BLaER1 treated with 17β-estradiol and CSF1 and Interleukin-3, amounts not matched to agents 10 nM and 100 nM (cell line): ENCODE measurements at regions not wholly inside any gene's neighbourhood (a gene's known extent, or its start where the extent isn't known, plus 50 kb on each side); places are given as distances from the start of the nearest gene placed in this dataset.
"Not testable (repeated sequence)": the region's sequence is repeated elsewhere in the genome, so short reads cannot be mapped to it uniquely, and the experiment has no call there.

Experiments used
- H3K27ac ChIP-seq, 11 experiments: shearing (Covaris generic); formaldehyde crosslinking; 2 replicates each; pipeline ENCODE4 v1.8.1; 2022
- H3K27me3 ChIP-seq, 11 experiments: shearing (Covaris generic); formaldehyde crosslinking; 2 replicates each; pipeline ENCODE4 v1.8.1; 2022
- H3K36me3 ChIP-seq, 11 experiments: shearing (Covaris generic); formaldehyde crosslinking; 2 replicates each; pipeline ENCODE4 v1.8.1; 2022
- H3K4me1 ChIP-seq, 10 experiments: shearing (Covaris generic); formaldehyde crosslinking; 2 replicates each; pipeline ENCODE4 v1.8.1; 2022
- H3K4me2 ChIP-seq, 11 experiments: shearing (Covaris generic); formaldehyde crosslinking; 2 replicates each; pipeline ENCODE4 v1.8.1; 2022
- H3K4me3 ChIP-seq, 10 experiments: shearing (Covaris generic); formaldehyde crosslinking; 2 replicates each; pipeline ENCODE4 v1.8.1; 2022
- H3K9ac ChIP-seq, 11 experiments: shearing (Covaris generic); formaldehyde crosslinking; 2 replicates each; pipeline ENCODE4 v1.8.1; 2022
- H3K9me3 ChIP-seq, 11 experiments: shearing (Covaris generic); formaldehyde crosslinking; replicated peaks in 1 of 11; 2 replicates each; pipeline ENCODE4 v1.8.1; 2022
- H4K20me1 ChIP-seq, 11 experiments: shearing (Covaris generic); formaldehyde crosslinking; 2 replicates each; pipeline ENCODE4 v1.8.1; 2022
- Cebpa-rat ChIP-seq, 11 experiments: shearing (Covaris generic); IDR thresholded peaks; 2 replicates each; pipeline ENCODE4 v1.8.1; 2022

GRCh38 chr13:24563087-24563486 lies 50.5 kb upstream of the PARP4 start:
- no peaks in the 10 kb centered on the region for H4K20me1 ChIP-seq
- H3K36me3 ChIP-seq = no peaks in the 10 kb centered on the region
- no peak for TF ChIP-seq Cebpa-rat (IDR thresholded peaks at IDR 0.05)
- H3K4me3 ChIP-seq = no peak overlapping the region
- H3K27ac ChIP-seq = no peak overlapping the region
- H3K27me3 ChIP-seq = no peaks in the 10 kb centered on the region
- peaks cover 0 to 13% (median 5%) of the 10 kb centered on the region in 10 experiments; a peak in 9 of 20 replicates for H3K4me1 ChIP-seq
- no peak overlapping the region for H3K9ac ChIP-seq
- peaks cover 0 to 15% (median 6%) of the 10 kb centered on the region in 11 experiments; a peak in 11 of 22 replicates for H3K9me3 ChIP-seq
- no peak overlapping the region for H3K4me2 ChIP-seq

GRCh38 chr13:24563971-24564370 lies 51.4 kb upstream of the PARP4 start:
- not testable (repeated sequence) for H4K20me1 ChIP-seq, H3K4me2 ChIP-seq, H3K9ac ChIP-seq, H3K36me3 ChIP-seq, H3K27ac ChIP-seq, H3K4me3 ChIP-seq, H3K27me3 ChIP-seq
- Histone ChIP-seq H3K4me1 (peaks cover 0 to 13% (median 5%) of the 10 kb centered on the region in 10 experiments; a peak in 9 of 20 replicates), H3K9me3 (peaks cover 0 to 15% (median 6%) of the 10 kb centered on the region in 11 experiments; a peak in 11 of 22 replicates)

GRCh38 chr13:24564881-24565280 lies 52.3 kb upstream of the PARP4 start:
- TF ChIP-seq Cebpa-rat (IDR thresholded peaks at IDR 0.05) = no peak
- H3K4me3 ChIP-seq = no peak overlapping the region
- H3K4me2 ChIP-seq = peak overlapping the region in 7 of 11 experiments; percentile 6 to 53 (median 25); a peak in 8 of 22 replicates

GRCh38 chr13:24567593-24567992 lies 55.0 kb upstream of the PARP4 start:
- not testable (repeated sequence) for H3K27me3 ChIP-seq, H3K4me2 ChIP-seq, H3K27ac ChIP-seq, H3K4me3 ChIP-seq, H4K20me1 ChIP-seq, H3K36me3 ChIP-seq, H3K9ac ChIP-seq, H3K9me3 ChIP-seq
- H3K4me1 ChIP-seq = peaks cover 0 to 13% (median 5%) of the 10 kb centered on the region in 10 experiments; a peak in 9 of 20 replicates

More at GRCh38 chr13:24564881-24565280, 52.3 kb upstream of the PARP4 start:
- H3K36me3 ChIP-seq = no peaks in the 10 kb centered on the region
- peaks cover 0 to 13% (median 5%) of the 10 kb centered on the region in 10 experiments; a peak in 9 of 20 replicates for H3K4me1 ChIP-seq
- no peaks in the 10 kb centered on the region for H4K20me1 ChIP-seq
- peaks cover 0 to 12% (median 6%) of the 10 kb centered on the region in 11 experiments; a peak in 11 of 22 replicates for H3K9me3 ChIP-seq
- no peaks in the 10 kb centered on the region for H3K27me3 ChIP-seq
- H3K27ac ChIP-seq = no peak overlapping the region
- no peak overlapping the region for H3K9ac ChIP-seq

GRCh38 chr13:24574847-24575246 lies 62.3 kb upstream of the PARP4 start:
- H3K4me1 ChIP-seq = peaks cover 0 to 10% (median 0%) of the 10 kb centered on the region in 10 experiments; a peak in 4 of 20 replicates
- H3K4me2 ChIP-seq = peak overlapping the region in 3 of 11 experiments; percentile 2 to 70 (median 18); a peak in 5 of 22 replicates
- H3K27ac ChIP-seq = no peak overlapping the region
- TF ChIP-seq Cebpa-rat (IDR thresholded peaks at IDR 0.05) = no peak
- H3K27me3 ChIP-seq = no peaks in the 10 kb centered on the region
- H4K20me1 ChIP-seq = no peaks in the 10 kb centered on the region
- H3K9ac ChIP-seq = no peak overlapping the region
- no peak overlapping the region for H3K4me3 ChIP-seq
- H3K9me3 ChIP-seq = peaks cover 20 to 37% (median 32%) of the 10 kb centered on the region in 11 experiments; a peak in 21 of 22 replicates
- H3K36me3 ChIP-seq = no peaks in the 10 kb centered on the region

- not testable (repeated sequence) for H3K4me3 ChIP-seq, H3K4me1 ChIP-seq, H3K36me3 ChIP-seq, H3K9ac ChIP-seq, H4K20me1 ChIP-seq, H3K4me2 ChIP-seq, H3K27ac ChIP-seq, H3K27me3 ChIP-seq
- peaks cover 20 to 35% (median 29%) of the 10 kb centered on the region in 11 experiments; a peak in 21 of 22 replicates for H3K9me3 ChIP-seq
These were observed 67.7 kb upstream of the PARP4 start for GRCh38 chr13:24580315-24580714.

- not testable (repeated sequence) for H3K9ac ChIP-seq, H3K4me3 ChIP-seq, H3K27me3 ChIP-seq, H3K4me2 ChIP-seq, H4K20me1 ChIP-seq, H3K4me1 ChIP-seq, H3K36me3 ChIP-seq, H3K27ac ChIP-seq
- H3K9me3 ChIP-seq = peaks cover 9 to 23% (median 16%) of the 10 kb centered on the region in 11 experiments; a peak in 19 of 22 replicates
These were observed 69.0 kb upstream of the PARP4 start for GRCh38 chr13:24581578-24581977.

- not testable (repeated sequence) for H3K27me3 ChIP-seq, H3K9ac ChIP-seq, H3K4me3 ChIP-seq, H3K36me3 ChIP-seq, H3K4me1 ChIP-seq, H4K20me1 ChIP-seq, H3K4me2 ChIP-seq, H3K27ac ChIP-seq
- peaks cover 0 to 13% (median 8%) of the 10 kb centered on the region in 11 experiments; a peak in 11 of 22 replicates for H3K9me3 ChIP-seq
These were observed 79.1 kb upstream of the PARP4 start for GRCh38 chr13:24591697-24592096.

GRCh38 chr13:24597906-24598670 lies 82.1 kb upstream of the ATP12A start:
- H3K27me3 ChIP-seq, H3K9me3 ChIP-seq, H3K27ac ChIP-seq, H3K9ac ChIP-seq, H4K20me1 ChIP-seq, H3K36me3 ChIP-seq, H3K4me3 ChIP-seq: not testable (repeated sequence)
- peak overlapping the region in 5 of 11 experiments; percentile 33 to 60 (median 38); a peak in 8 of 22 replicates for H3K4me2 ChIP-seq
- H3K4me1 ChIP-seq = peaks cover 4 to 24% (median 8%) of the 10 kb centered on the region in 10 experiments; a peak in 17 of 20 replicates

- H3K9me3 ChIP-seq, H3K9ac ChIP-seq, H4K20me1 ChIP-seq, H3K27ac ChIP-seq, H3K27me3 ChIP-seq, H3K36me3 ChIP-seq, H3K4me3 ChIP-seq: not testable (repeated sequence)
- peaks cover 4 to 24% (median 8%) of the 10 kb centered on the region in 10 experiments; a peak in 17 of 20 replicates for H3K4me1 ChIP-seq
- peak overlapping the region; percentile 39 to 76 (median 56) for H3K4me2 ChIP-seq
These were observed 81.0 kb upstream of the ATP12A start for GRCh38 chr13:24599019-24599791.
